ENCODE measurements at regions not wholly inside any gene's neighbourhood (a gene's known extent, or its start where the extent isn't known, plus 50 kb on each side); places are given as distances from the start of the nearest gene placed in this dataset.

- H3K4me1 ChIP-seq (ENCODE audit: control insufficient read depth in 2 of 2, insufficient read depth in 2 of 2, low read length in 2 of 2) = peaks cover 0 to 4% of the 10 kb centered on the region in 2 donors
- H3K9me3 ChIP-seq (ENCODE audit: control insufficient read depth in 2 of 2, low read length in 2 of 2) = no peaks in the 10 kb centered on the region
- H3K36me3 ChIP-seq (ENCODE audit: control insufficient read depth in 2 of 2, insufficient read depth in 2 of 2, low read length in 2 of 2) = no peaks in the 10 kb centered on the region
- no peak overlapping the region for H3K4me3 ChIP-seq (ENCODE audit: low read length in 2 of 2)
- no peak overlapping the region for H3K9ac ChIP-seq (ENCODE audit: low read depth in 1 of 2, low read length in 2 of 2)
- H3K27ac ChIP-seq (ENCODE audit: low read depth in 2 of 2, low read length in 2 of 2) = no peak overlapping the region
- no peaks in the 10 kb centered on the region for H3K27me3 ChIP-seq (ENCODE audit: control insufficient read depth in 2 of 2, insufficient read depth in 2 of 2, low read length in 2 of 2)
Measured at GRCh38 chr10:88092265-88092664, 228.8 kb downstream of the PTEN start.

GRCh38 chr10:88092973-88093372 is 229.5 kb downstream of the PTEN start:
- no peaks in the 10 kb centered on the region for H3K36me3 ChIP-seq (ENCODE audit: control insufficient read depth in 2 of 2, insufficient read depth in 2 of 2, low read length in 2 of 2)
- H3K9ac ChIP-seq (ENCODE audit: low read depth in 1 of 2, low read length in 2 of 2) = no peak overlapping the region
- no peaks in the 10 kb centered on the region for H3K9me3 ChIP-seq (ENCODE audit: control insufficient read depth in 2 of 2, low read length in 2 of 2)
- H3K27me3 ChIP-seq (ENCODE audit: control insufficient read depth in 2 of 2, insufficient read depth in 2 of 2, low read length in 2 of 2) = no peaks in the 10 kb centered on the region
- no peak overlapping the region for H3K4me3 ChIP-seq (ENCODE audit: low read length in 2 of 2)
- H3K27ac ChIP-seq (ENCODE audit: low read depth in 2 of 2, low read length in 2 of 2) = no peak overlapping the region
- peaks cover 0 to 4% of the 10 kb centered on the region in 2 donors for H3K4me1 ChIP-seq (ENCODE audit: control insufficient read depth in 2 of 2, insufficient read depth in 2 of 2, low read length in 2 of 2)

- Histone ChIP-seq H3K9me3 (ENCODE audit: control insufficient read depth in 2 of 2, low read length in 2 of 2) (no peaks in the 10 kb centered on the region), H3K27me3 (ENCODE audit: control insufficient read depth in 2 of 2, insufficient read depth in 2 of 2, low read length in 2 of 2) (no peaks in the 10 kb centered on the region), H3K27ac (ENCODE audit: low read depth in 2 of 2, low read length in 2 of 2) (no peak overlapping the region), H3K36me3 (ENCODE audit: control insufficient read depth in 2 of 2, insufficient read depth in 2 of 2, low read length in 2 of 2) (no peaks in the 10 kb centered on the region), H3K4me1 (ENCODE audit: control insufficient read depth in 2 of 2, insufficient read depth in 2 of 2, low read length in 2 of 2) (peaks cover 0 to 4% of the 10 kb centered on the region in 2 donors), H3K9ac (ENCODE audit: low read depth in 1 of 2, low read length in 2 of 2) (no peak overlapping the region), H3K4me3 (ENCODE audit: low read length in 2 of 2) (no peak overlapping the region)
Measured at GRCh38 chr10:88094795-88095194, 231.4 kb downstream of the PTEN start.

GRCh38 chr10:88095223-88095721 is 231.8 kb downstream of the PTEN start:
- H3K4me3 ChIP-seq (ENCODE audit: low read length in 2 of 2) = no peak overlapping the region
- no peaks in the 10 kb centered on the region for H3K27me3 ChIP-seq (ENCODE audit: control insufficient read depth in 2 of 2, insufficient read depth in 2 of 2, low read length in 2 of 2)
- peaks cover 0 to 4% of the 10 kb centered on the region in 2 donors for H3K4me1 ChIP-seq (ENCODE audit: control insufficient read depth in 2 of 2, insufficient read depth in 2 of 2, low read length in 2 of 2)
- no peak overlapping the region for H3K27ac ChIP-seq (ENCODE audit: low read depth in 2 of 2, low read length in 2 of 2)
- no peaks in the 10 kb centered on the region for H3K9me3 ChIP-seq (ENCODE audit: control insufficient read depth in 2 of 2, low read length in 2 of 2)
- H3K36me3 ChIP-seq (ENCODE audit: control insufficient read depth in 2 of 2, insufficient read depth in 2 of 2, low read length in 2 of 2) = no peaks in the 10 kb centered on the region
- no peak overlapping the region for H3K9ac ChIP-seq (ENCODE audit: low read depth in 1 of 2, low read length in 2 of 2)

GRCh38 chr10:88095778-88096431 is 232.5 kb downstream of the PTEN start:
- Histone ChIP-seq H3K4me1 (ENCODE audit: control insufficient read depth in 2 of 2, insufficient read depth in 2 of 2, low read length in 2 of 2) (peaks cover 0 to 4% of the 10 kb centered on the region in 2 donors), H3K27me3 (ENCODE audit: control insufficient read depth in 2 of 2, insufficient read depth in 2 of 2, low read length in 2 of 2) (no peaks in the 10 kb centered on the region), H3K36me3 (ENCODE audit: control insufficient read depth in 2 of 2, insufficient read depth in 2 of 2, low read length in 2 of 2) (no peaks in the 10 kb centered on the region), H3K4me3 (ENCODE audit: low read length in 2 of 2) (no peak overlapping the region), H3K27ac (ENCODE audit: low read depth in 2 of 2, low read length in 2 of 2) (no peak overlapping the region), H3K9ac (ENCODE audit: low read depth in 1 of 2, low read length in 2 of 2) (no peak overlapping the region), H3K9me3 (ENCODE audit: control insufficient read depth in 2 of 2, low read length in 2 of 2) (no peaks in the 10 kb centered on the region)

- H3K27ac ChIP-seq (ENCODE audit: low read depth in 2 of 2, low read length in 2 of 2) = no peak overlapping the region
- no peak overlapping the region for H3K4me3 ChIP-seq (ENCODE audit: low read length in 2 of 2)
- H3K9ac ChIP-seq (ENCODE audit: low read depth in 1 of 2, low read length in 2 of 2) = no peak overlapping the region
- H3K4me1 ChIP-seq (ENCODE audit: control insufficient read depth in 2 of 2, insufficient read depth in 2 of 2, low read length in 2 of 2) = peaks cover 0 to 2% of the 10 kb centered on the region in 2 donors
- no peaks in the 10 kb centered on the region for H3K36me3 ChIP-seq (ENCODE audit: control insufficient read depth in 2 of 2, insufficient read depth in 2 of 2, low read length in 2 of 2)
- no peaks in the 10 kb centered on the region for H3K27me3 ChIP-seq (ENCODE audit: control insufficient read depth in 2 of 2, insufficient read depth in 2 of 2, low read length in 2 of 2)
- no peaks in the 10 kb centered on the region for H3K9me3 ChIP-seq (ENCODE audit: control insufficient read depth in 2 of 2, low read length in 2 of 2)
Measured at GRCh38 chr10:88097092-88097516, 233.7 kb downstream of the PTEN start.

- H3K27me3 ChIP-seq (ENCODE audit: control insufficient read depth in 2 of 2, insufficient read depth in 2 of 2, low read length in 2 of 2) = no peaks in the 10 kb centered on the region
- no peak overlapping the region for H3K27ac ChIP-seq (ENCODE audit: low read depth in 2 of 2, low read length in 2 of 2)
- no peak overlapping the region for H3K9ac ChIP-seq (ENCODE audit: low read depth in 1 of 2, low read length in 2 of 2)
- peaks cover 0 to 2% of the 10 kb centered on the region in 2 donors for H3K4me1 ChIP-seq (ENCODE audit: control insufficient read depth in 2 of 2, insufficient read depth in 2 of 2, low read length in 2 of 2)
- H3K4me3 ChIP-seq (ENCODE audit: low read length in 2 of 2) = no peak overlapping the region
- no peaks in the 10 kb centered on the region for H3K36me3 ChIP-seq (ENCODE audit: control insufficient read depth in 2 of 2, insufficient read depth in 2 of 2, low read length in 2 of 2)
- no peaks in the 10 kb centered on the region for H3K9me3 ChIP-seq (ENCODE audit: control insufficient read depth in 2 of 2, low read length in 2 of 2)
Measured at GRCh38 chr10:88097536-88097935, 234.1 kb downstream of the PTEN start.

GRCh38 chr10:88100281-88100680 is 236.9 kb downstream of the PTEN start:
- Histone ChIP-seq H3K27ac (ENCODE audit: low read depth in 2 of 2, low read length in 2 of 2) (no peak overlapping the region), H3K4me3 (ENCODE audit: low read length in 2 of 2) (no peak overlapping the region), H3K27me3 (ENCODE audit: control insufficient read depth in 2 of 2, insufficient read depth in 2 of 2, low read length in 2 of 2) (no peaks in the 10 kb centered on the region), H3K9ac (ENCODE audit: low read depth in 1 of 2, low read length in 2 of 2) (no peak overlapping the region), H3K36me3 (ENCODE audit: control insufficient read depth in 2 of 2, insufficient read depth in 2 of 2, low read length in 2 of 2) (no peaks in the 10 kb centered on the region), H3K4me1 (ENCODE audit: control insufficient read depth in 2 of 2, insufficient read depth in 2 of 2, low read length in 2 of 2) (peaks cover 0 to 2% of the 10 kb centered on the region in 2 donors), H3K9me3 (ENCODE audit: control insufficient read depth in 2 of 2, low read length in 2 of 2) (no peaks in the 10 kb centered on the region)

GRCh38 chr10:88101666-88102065 is 238.2 kb downstream of the PTEN start:
- Histone ChIP-seq H3K4me1 (ENCODE audit: control insufficient read depth in 2 of 2, insufficient read depth in 2 of 2, low read length in 2 of 2) (no peaks in the 10 kb centered on the region), H3K4me3 (ENCODE audit: low read length in 2 of 2) (no peak overlapping the region), H3K9me3 (ENCODE audit: control insufficient read depth in 2 of 2, low read length in 2 of 2) (no peaks in the 10 kb centered on the region), H3K27ac (ENCODE audit: low read depth in 2 of 2, low read length in 2 of 2) (no peak overlapping the region), H3K36me3 (ENCODE audit: control insufficient read depth in 2 of 2, insufficient read depth in 2 of 2, low read length in 2 of 2) (no peaks in the 10 kb centered on the region), H3K27me3 (ENCODE audit: control insufficient read depth in 2 of 2, insufficient read depth in 2 of 2, low read length in 2 of 2) (no peaks in the 10 kb centered on the region), H3K9ac (ENCODE audit: low read depth in 1 of 2, low read length in 2 of 2) (no peak overlapping the region)

- no peak overlapping the region for H3K9ac ChIP-seq (ENCODE audit: low read depth in 1 of 2, low read length in 2 of 2)
- peaks cover 0 to 3% of the 10 kb centered on the region in 2 donors for H3K4me1 ChIP-seq (ENCODE audit: control insufficient read depth in 2 of 2, insufficient read depth in 2 of 2, low read length in 2 of 2)
- H3K27me3 ChIP-seq (ENCODE audit: control insufficient read depth in 2 of 2, insufficient read depth in 2 of 2, low read length in 2 of 2) = no peaks in the 10 kb centered on the region
- H3K27ac ChIP-seq (ENCODE audit: low read depth in 2 of 2, low read length in 2 of 2) = no peak overlapping the region
- H3K4me3 ChIP-seq (ENCODE audit: low read length in 2 of 2) = no peak overlapping the region
- H3K36me3 ChIP-seq (ENCODE audit: control insufficient read depth in 2 of 2, insufficient read depth in 2 of 2, low read length in 2 of 2) = no peaks in the 10 kb centered on the region
- H3K9me3 ChIP-seq (ENCODE audit: control insufficient read depth in 2 of 2, low read length in 2 of 2) = no peaks in the 10 kb centered on the region
Measured at GRCh38 chr10:88103576-88103975, 240.2 kb downstream of the PTEN start.
